PFSK-1 (cell line): ENCODE measurements at regions not wholly inside any gene's neighbourhood (a gene's known extent, or its start where the extent isn't known, plus 50 kb on each side); places are given as distances from the start of the nearest gene placed in this dataset.

Source experiments
- FOXP2 ChIP-seq: optimal IDR thresholded peaks from 2 replicates; pipeline ENCODE3; 2011; ENCODE audit warnings: borderline replicate concordance, control low read depth, inconsistent platforms; ENCODE audit not compliant: insufficient read depth; ENCODE audit errors: extremely low read length, extremely low read depth
- POLR2AphosphoS5 ChIP-seq: IDR thresholded peaks from 2 replicates; pipeline ENCODE4 v1.6.1; 2012; ENCODE audit warnings: low read depth, mild to moderate bottlenecking, control low read depth, low read length, moderate library complexity
- REST ChIP-seq, 2 experiments: IDR thresholded peaks; 2 replicates each; pipeline versions ENCODE4 v1.6.1 to v1.8.0; 2011 to 2012; ENCODE audit warnings: low read depth in 2 of 2, low read length in 2 of 2, control low read depth in 1 of 2, inconsistent platforms in 1 of 2, mild to moderate bottlenecking in 1 of 2, moderate library complexity in 1 of 2; ENCODE audit not compliant: insufficient read depth in 1 of 2
- SIN3A ChIP-seq: IDR thresholded peaks from 2 replicates; pipeline ENCODE4 v1.6.1; 2012; ENCODE audit warnings: mild to moderate bottlenecking, low read length, moderate library complexity, borderline replicate concordance; ENCODE audit not compliant: insufficient read depth
- TAF1 ChIP-seq: IDR thresholded peaks from 2 replicates; pipeline ENCODE4 v1.6.1; 2012; ENCODE audit warnings: low read length, control low read depth, borderline replicate concordance; ENCODE audit not compliant: insufficient read depth

- TF ChIP-seq REST (IDR thresholded peaks at IDR 0.05; ENCODE audit: insufficient read depth in 1 of 2, low read depth in 2 of 2, low read length in 2 of 2) = no peak
- TF ChIP-seq FOXP2 = no peak
Measured at GRCh38 chrX:118167361-118167760, 50.8 kb upstream of the KLHL13 start.

DNA sequence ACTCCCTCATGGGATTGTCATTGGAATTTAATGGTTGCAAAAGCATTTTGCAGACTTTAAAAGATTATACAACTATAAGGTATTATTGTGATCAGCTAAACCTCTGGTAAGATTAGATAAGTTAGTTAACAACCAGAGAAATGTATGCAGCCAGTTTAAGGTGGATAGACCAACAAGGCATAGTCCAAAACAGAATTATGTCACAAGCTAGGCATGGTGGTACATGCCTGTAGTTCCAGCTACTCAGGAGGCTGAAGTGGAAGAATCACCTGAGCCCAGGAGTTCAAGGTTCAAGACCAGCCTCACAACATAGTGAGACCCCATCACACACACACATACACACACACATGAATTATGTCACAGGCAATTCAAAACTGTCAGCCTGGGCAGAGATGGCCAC is 54.7 kb upstream of the KLHL13 start:
- no peak for TF ChIP-seq POLR2AphosphoS5
- TF ChIP-seq SIN3A = no peak
- no peak for TF ChIP-seq REST (IDR thresholded peaks at IDR 0.05; ENCODE audit: insufficient read depth in 1 of 2, low read depth in 2 of 2, low read length in 2 of 2)
- no peak for TF ChIP-seq FOXP2
- no peak for TF ChIP-seq TAF1

- no peak for TF ChIP-seq POLR2AphosphoS5
- TF ChIP-seq FOXP2 = no peak
- TF ChIP-seq SIN3A = no peak
- no peak for TF ChIP-seq TAF1
- no peak for TF ChIP-seq REST (IDR thresholded peaks at IDR 0.05; ENCODE audit: insufficient read depth in 1 of 2, low read depth in 2 of 2, low read length in 2 of 2)
Measured at GRCh38 chrX:118174516-118175098, 58.0 kb upstream of the KLHL13 start.

DNA sequence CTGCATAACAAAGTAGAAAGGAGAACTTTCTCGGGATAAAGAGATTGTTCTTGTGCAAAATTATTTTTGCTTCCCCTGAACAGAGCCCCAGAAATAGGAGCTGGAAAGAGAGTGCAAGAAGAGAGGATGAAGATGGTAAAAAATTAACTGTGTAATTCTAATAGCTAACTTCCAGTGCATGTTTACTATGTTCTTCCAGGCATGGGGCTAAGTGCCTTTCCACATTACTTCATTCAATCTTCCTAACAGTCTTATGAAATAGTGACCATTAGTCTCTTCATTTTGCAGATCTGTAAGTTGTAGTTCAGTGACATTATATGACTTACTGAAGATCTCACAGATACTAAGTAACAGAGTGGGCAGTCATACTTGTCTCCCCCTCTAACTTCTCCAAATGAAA is 61.1 kb upstream of the KLHL13 start:
- no peak for TF ChIP-seq POLR2AphosphoS5
- TF ChIP-seq SIN3A = no peak

DNA sequence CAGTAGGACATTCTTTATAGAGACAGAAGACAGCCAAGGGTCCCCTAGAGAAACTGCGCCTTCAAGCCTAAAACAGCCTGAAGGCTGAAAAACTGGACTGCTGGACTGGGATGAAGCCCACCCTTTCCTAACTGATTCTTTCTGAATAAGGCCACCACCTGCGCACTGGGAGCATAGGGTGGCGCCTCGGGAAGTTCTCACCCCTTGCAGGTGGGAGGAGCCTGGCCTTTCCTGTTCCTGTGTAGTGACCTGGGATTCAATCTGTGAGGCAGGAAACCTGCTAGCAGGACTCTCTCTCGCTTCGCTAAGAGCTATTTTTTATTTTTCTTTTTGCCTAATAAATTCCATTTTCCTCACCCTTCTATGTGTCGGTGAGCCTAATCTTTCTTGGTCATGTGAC is 61.8 kb upstream of the KLHL13 start:
- TF ChIP-seq POLR2AphosphoS5 = no peak
- no peak for TF ChIP-seq SIN3A
- no peak for TF ChIP-seq TAF1
- no peak for TF ChIP-seq FOXP2
- TF ChIP-seq REST (IDR thresholded peaks at IDR 0.05; ENCODE audit: insufficient read depth in 1 of 2, low read depth in 2 of 2, low read length in 2 of 2) = no peak
